ENCODE measurements at regions not wholly inside any gene's neighbourhood (a gene's known extent, or its start where the extent isn't known, plus 50 kb on each side); places are given as distances from the start of the nearest gene placed in this dataset.

- intact Hi-C loops (cut with DNase I): no loop called here
- no peak overlapping the region for H3K27ac ChIP-seq (replicated peaks in 1 of 4)
- H3K4me3 ChIP-seq: no peak overlapping the region
- no peaks in the 10 kb centered on the region for H3K4me1 ChIP-seq
- no peaks in the 10 kb centered on the region for H3K36me3 ChIP-seq
- no peak for DNase-seq (ENCODE audit: extremely low spot score)
- no peaks in the 10 kb centered on the region for H3K27me3 ChIP-seq
- no peaks in the 10 kb centered on the region for H3K9me3 ChIP-seq
- no peak for TF ChIP-seq CTCF (IDR thresholded peaks at IDR 0.05)
- TF ChIP-seq POLR2A (IDR thresholded peaks at IDR 0.05; ENCODE audit: low read depth): no peak
- 63% methylated on average over 2 of the region's 2 CpGs for WGBS
Measured at GRCh38 chr3:74801924-74802323, 187.5 kb upstream of the CNTN3 start.

GRCh38 chr3:74789111-74789510 lies 174.7 kb upstream of the CNTN3 start:
- no peaks in the 10 kb centered on the region for H3K4me1 ChIP-seq
- WGBS: 57% methylated on average over 3 of the region's 3 CpGs
- no peak overlapping the region for H3K4me3 ChIP-seq
- H3K27ac ChIP-seq (replicated peaks in 1 of 4): no peak overlapping the region
- no peaks in the 10 kb centered on the region for H3K27me3 ChIP-seq
- TF ChIP-seq POLR2A (IDR thresholded peaks at IDR 0.05; ENCODE audit: low read depth): no peak
- no peak for TF ChIP-seq CTCF (IDR thresholded peaks at IDR 0.05)
- no peak for TF ChIP-seq POLR2AphosphoS5 (IDR thresholded peaks at IDR 0.05)
- TF ChIP-seq EP300 (IDR thresholded peaks at IDR 0.05): no peak
- no peak for DNase-seq (ENCODE audit: extremely low spot score)
- peaks cover 0 to 6% (median 3%) of the 10 kb centered on the region in 4 donors for H3K9me3 ChIP-seq
- intact Hi-C loops (cut with DNase I): no loop called here
- H3K36me3 ChIP-seq: no peaks in the 10 kb centered on the region

GRCh38 chr3:74787011-74787410 lies 172.6 kb upstream of the CNTN3 start:
- no peak for TF ChIP-seq EP300 (IDR thresholded peaks at IDR 0.05)
- no peak for TF ChIP-seq CTCF (IDR thresholded peaks at IDR 0.05)
- no peak for TF ChIP-seq POLR2AphosphoS5 (IDR thresholded peaks at IDR 0.05)
- Histone ChIP-seq H3K4me3 (no peak overlapping the region), H3K9me3 (no peaks in the 10 kb centered on the region), H3K27me3 (no peaks in the 10 kb centered on the region), H3K4me1 (no peaks in the 10 kb centered on the region), H3K27ac (replicated peaks in 1 of 4) (no peak overlapping the region), H3K36me3 (no peaks in the 10 kb centered on the region)
- no peak for DNase-seq (ENCODE audit: extremely low spot score)
- intact Hi-C loops (cut with DNase I): no loop called here

- 86% methylated on average over 2 of the region's 2 CpGs for WGBS
- TF ChIP-seq POLR2AphosphoS5 (IDR thresholded peaks at IDR 0.05): no peak
- TF ChIP-seq CTCF (IDR thresholded peaks at IDR 0.05): no peak
- TF ChIP-seq EP300 (IDR thresholded peaks at IDR 0.05): no peak
- no peak for TF ChIP-seq POLR2A (IDR thresholded peaks at IDR 0.05; ENCODE audit: low read depth)
- intact Hi-C loops (cut with DNase I): no loop called here
Measured at GRCh38 chr3:74771401-74771800, 156.9 kb upstream of the CNTN3 start.

GRCh38 chr3:74768010-74768409 lies 153.6 kb upstream of the CNTN3 start:
- no peaks in the 10 kb centered on the region for H3K36me3 ChIP-seq
- TF ChIP-seq POLR2A (IDR thresholded peaks at IDR 0.05; ENCODE audit: low read depth) (no peak), POLR2AphosphoS5 (IDR thresholded peaks at IDR 0.05) (no peak), EP300 (IDR thresholded peaks at IDR 0.05) (no peak), CTCF (IDR thresholded peaks at IDR 0.05) (no peak)
- H3K4me3 ChIP-seq: no peak overlapping the region
- no peaks in the 10 kb centered on the region for H3K27me3 ChIP-seq
- DNase-seq (ENCODE audit: extremely low spot score): no peak
- H3K27ac ChIP-seq (replicated peaks in 1 of 4): no peak overlapping the region
- no peaks in the 10 kb centered on the region for H3K9me3 ChIP-seq
- intact Hi-C loops (cut with DNase I): no loop called here
- H3K4me1 ChIP-seq: no peaks in the 10 kb centered on the region
- 65% methylated on average over 1 of the region's 1 CpG for WGBS

More at GRCh38 chr3:74771401-74771800, 156.9 kb upstream of the CNTN3 start:
- Histone ChIP-seq H3K9me3 (no peaks in the 10 kb centered on the region), H3K4me1 (no peaks in the 10 kb centered on the region), H3K4me3 (no peak overlapping the region), H3K27ac (replicated peaks in 1 of 4) (no peak overlapping the region), H3K27me3 (no peaks in the 10 kb centered on the region), H3K36me3 (no peaks in the 10 kb centered on the region)
- no peak for DNase-seq (ENCODE audit: extremely low spot score)
